C4-2B (cell line): ENCODE measurements at regions not wholly inside any gene's neighbourhood (a gene's known extent, or its start where the extent isn't known, plus 50 kb on each side); places are given as distances from the start of the nearest gene placed in this dataset.

Experiments
- ZFX ChIP-seq: fragments of 450-650 bp; IDR thresholded peaks from 2 replicates; pipeline ENCODE4 v1.6.1; 2017
- TF ChIP-seq, protein P1 (sequence below): fragments of 450-650 bp; conservative IDR thresholded peaks from 2 replicates; pipeline ENCODE4 v1.5.1; 2017; ENCODE audit warnings: mild to moderate bottlenecking

DNA sequence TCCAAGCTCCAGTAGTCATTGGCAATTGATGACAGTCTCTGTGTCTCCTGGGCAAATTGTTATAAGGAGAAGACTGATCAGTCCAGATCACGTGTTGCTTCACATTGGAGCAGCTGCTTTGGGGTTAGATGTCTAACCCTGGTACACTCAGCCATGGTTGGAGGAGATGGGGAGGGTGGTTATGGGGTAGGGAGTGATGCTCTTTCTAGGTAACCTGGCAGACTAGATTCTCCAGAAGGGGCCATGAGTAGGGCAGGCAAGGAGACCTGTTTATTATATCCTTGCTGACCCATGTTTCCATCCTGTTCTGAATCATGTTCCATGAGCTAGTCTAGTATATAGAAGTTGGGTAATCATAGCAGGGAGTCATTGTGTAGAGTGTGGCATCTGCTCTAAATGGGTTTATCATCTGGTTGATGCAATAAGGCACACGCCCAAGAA is 50.8 kb upstream of the BACH2 start:
- TF ChIP-seq, protein P1, sequence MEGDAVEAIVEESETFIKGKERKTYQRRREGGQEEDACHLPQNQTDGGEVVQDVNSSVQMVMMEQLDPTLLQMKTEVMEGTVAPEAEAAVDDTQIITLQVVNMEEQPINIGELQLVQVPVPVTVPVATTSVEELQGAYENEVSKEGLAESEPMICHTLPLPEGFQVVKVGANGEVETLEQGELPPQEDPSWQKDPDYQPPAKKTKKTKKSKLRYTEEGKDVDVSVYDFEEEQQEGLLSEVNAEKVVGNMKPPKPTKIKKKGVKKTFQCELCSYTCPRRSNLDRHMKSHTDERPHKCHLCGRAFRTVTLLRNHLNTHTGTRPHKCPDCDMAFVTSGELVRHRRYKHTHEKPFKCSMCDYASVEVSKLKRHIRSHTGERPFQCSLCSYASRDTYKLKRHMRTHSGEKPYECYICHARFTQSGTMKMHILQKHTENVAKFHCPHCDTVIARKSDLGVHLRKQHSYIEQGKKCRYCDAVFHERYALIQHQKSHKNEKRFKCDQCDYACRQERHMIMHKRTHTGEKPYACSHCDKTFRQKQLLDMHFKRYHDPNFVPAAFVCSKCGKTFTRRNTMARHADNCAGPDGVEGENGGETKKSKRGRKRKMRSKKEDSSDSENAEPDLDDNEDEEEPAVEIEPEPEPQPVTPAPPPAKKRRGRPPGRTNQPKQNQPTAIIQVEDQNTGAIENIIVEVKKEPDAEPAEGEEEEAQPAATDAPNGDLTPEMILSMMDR, result no peak
- no peak for TF ChIP-seq ZFX
